LNCAP (cell line): ENCODE measurements at regions not wholly inside any gene's neighbourhood (a gene's known extent, or its start where the extent isn't known, plus 50 kb on each side); places are given as distances from the start of the nearest gene placed in this dataset.

Source experiments
- CTCF ChIP-seq: fragments of 450-650 bp; IDR thresholded peaks from 2 replicates; pipeline ENCODE4 v1.5.1; 2017; ENCODE audit warnings: mild to moderate bottlenecking

DNA sequence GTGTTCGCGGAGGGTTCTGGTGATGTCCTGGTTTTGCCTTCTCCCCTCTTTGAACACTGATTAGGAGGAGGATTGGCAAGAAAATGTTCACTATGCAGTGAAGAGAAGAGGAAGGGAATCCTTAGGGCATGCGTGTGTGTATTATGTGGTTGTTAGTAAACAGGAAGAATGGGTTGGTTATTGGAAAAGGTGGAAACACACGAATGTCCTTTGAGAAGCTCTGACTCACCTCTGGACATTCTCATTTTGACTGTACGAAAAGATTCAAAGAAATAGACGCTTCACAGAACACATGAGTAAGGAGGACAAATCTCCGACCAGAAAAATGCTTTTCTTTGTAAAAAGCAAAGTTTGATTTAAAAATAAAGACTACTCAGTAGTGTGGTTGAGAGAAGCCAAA lies 188.8 kb upstream of the PRICKLE2 start:
- TF ChIP-seq CTCF = no peak

- TF ChIP-seq CTCF = no peak
These were observed 185.8 kb upstream of the PRICKLE2 start for GRCh38 chr3:64411101-64411500.

- no peak for TF ChIP-seq CTCF
These were observed 185.0 kb upstream of the PRICKLE2 start for GRCh38 chr3:64410226-64410625.

DNA sequence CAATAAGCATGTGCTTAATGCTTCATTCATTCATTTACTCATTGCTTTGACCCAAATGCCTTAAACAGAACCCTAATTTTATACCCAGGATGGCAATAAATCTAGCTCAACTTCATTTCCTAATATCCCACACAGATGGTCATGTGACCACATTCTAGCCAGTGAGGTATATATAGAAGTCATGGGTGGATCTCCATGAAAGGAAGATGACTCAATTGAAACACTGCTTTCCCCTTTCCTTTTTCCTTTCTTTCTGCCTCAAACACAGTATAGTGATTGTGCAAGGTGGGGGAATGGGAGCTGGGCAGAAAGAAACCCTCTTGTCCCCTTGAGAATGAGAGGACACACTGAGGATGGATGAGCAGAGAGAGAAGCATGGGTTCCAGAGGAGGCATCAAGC lies 183.5 kb upstream of the PRICKLE2 start:
- no peak for TF ChIP-seq CTCF

DNA sequence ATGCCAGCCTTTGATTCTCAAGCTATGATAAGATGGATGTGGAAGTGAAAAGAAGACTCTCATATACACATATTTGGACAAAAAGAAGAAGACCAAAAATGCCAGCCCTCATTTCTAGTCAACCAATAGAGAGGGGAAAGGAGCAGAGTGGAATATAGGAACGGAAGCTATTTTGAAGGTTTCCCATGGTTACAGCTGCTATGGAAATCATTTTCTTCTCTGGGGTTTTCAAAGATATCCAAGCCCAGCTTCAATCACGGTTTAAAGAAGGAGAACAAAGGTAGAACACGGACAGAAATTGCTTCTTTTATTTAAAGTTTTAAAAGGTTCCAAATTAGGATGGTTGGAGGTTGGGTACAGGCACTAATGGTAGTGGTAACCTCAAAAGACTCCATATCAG lies 181.0 kb upstream of the PRICKLE2 start:
- no peak for TF ChIP-seq CTCF

GRCh38 chr3:64405211-64405835 lies 180.1 kb upstream of the PRICKLE2 start:
- no peak for TF ChIP-seq CTCF

GRCh38 chr3:64400706-64401105 lies 175.4 kb upstream of the PRICKLE2 start:
- no peak for TF ChIP-seq CTCF

GRCh38 chr3:64399205-64399800 lies 174.0 kb upstream of the PRICKLE2 start:
- TF ChIP-seq CTCF = peak; percentile 78
